OCI-LY7 (cell line): ENCODE measurements at regions not wholly inside any gene's neighbourhood (a gene's known extent, or its start where the extent isn't known, plus 50 kb on each side); places are given as distances from the start of the nearest gene placed in this dataset.

Experiments used
- BruUV-seq: library from RNA; stranded (reverse); fragments of 400-500 nt; replicated peaks from 2 replicates; lab custom pipeline; 2021; lab: Mats Ljungman, UMichigan
- CTCF ChIA-PET: fragments of 300-600 bp; sonication (Branson Sonifier 250); formaldehyde crosslinking; loops from one replicate; lab custom pipeline; 2022; ENCODE audit warnings: antibody characterized with exemption; ENCODE audit not compliant: unreplicated experiment; lab: Charles Lee
- POLR2A ChIA-PET: fragments of 300-600 bp; sonication (Branson Sonifier 250); formaldehyde crosslinking; loops from one replicate; lab custom pipeline; 2022; ENCODE audit warnings: antibody characterized with exemption; lab: Charles Lee
- DNase-seq: peaks from one replicate; pipeline ENCODE4 v3.0.0-alpha.2; 2015; ENCODE audit warnings: low spot score
- H2AFZ ChIP-seq: fragments of 200-600 bp; sonication (generic), shearing (Covaris generic); 2 replicates; pipeline ENCODE4 v1.6.1; 2014; ENCODE audit warnings: mild to moderate bottlenecking, antibody characterized with exemption, low read length, moderate library complexity
- H3K27ac ChIP-seq: fragments of 200-600 bp; sonication (generic); 2 replicates; pipeline ENCODE4 v1.5.1; 2014; ENCODE audit warnings: mixed run types, low read depth, mild to moderate bottlenecking, moderate library complexity, low read length, inconsistent platforms; ENCODE audit not compliant: poor library complexity, severe bottlenecking
- H3K36me3 ChIP-seq: fragments of 200-600 bp; sonication (generic); 2 replicates; pipeline ENCODE4 v1.6.1; 2014; ENCODE audit warnings: mild to moderate bottlenecking, antibody characterized with exemption, low read length, moderate library complexity, mixed read lengths; ENCODE audit not compliant: insufficient read depth
- H3K4me1 ChIP-seq: fragments of 200-600 bp; sonication (generic); 2 replicates; pipeline ENCODE4 v1.5.1; 2014; ENCODE audit warnings: mild to moderate bottlenecking, low read length; ENCODE audit not compliant: insufficient read depth, poor library complexity, severe bottlenecking
- H3K4me2 ChIP-seq: fragments of 200-600 bp; sonication (generic); 2 replicates; pipeline ENCODE4 v1.6.1; 2014; ENCODE audit warnings: mild to moderate bottlenecking, low read length
- H3K4me3 ChIP-seq: fragments of 200-600 bp; sonication (generic); 2 replicates; pipeline ENCODE4 v1.5.1; 2014; ENCODE audit warnings: mild to moderate bottlenecking, low read depth, low read length; ENCODE audit not compliant: poor library complexity, severe bottlenecking
- H3K79me2 ChIP-seq: fragments of 200-600 bp; sonication (generic); 2 replicates; pipeline ENCODE4 v1.6.1; 2016; ENCODE audit warnings: low read depth, mild to moderate bottlenecking, low read length, moderate library complexity, mixed read lengths; ENCODE audit not compliant: insufficient read depth
- H3K9me2 ChIP-seq: fragments of 200-600 bp; sonication (generic); 2 replicates; pipeline ENCODE4 v1.6.1; 2016; ENCODE audit warnings: mild to moderate bottlenecking, low read length, mixed read lengths; ENCODE audit not compliant: insufficient read depth
- H3K9me3 ChIP-seq: fragments of 200-600 bp; sonication (generic); 2 replicates; pipeline ENCODE4 v1.6.1; 2014; ENCODE audit warnings: mild to moderate bottlenecking, mixed run types, low read length, mixed read lengths
- H4K20me1 ChIP-seq: fragments of 200-600 bp; sonication (generic); 2 replicates; pipeline ENCODE4 v1.6.1; 2014; ENCODE audit warnings: mild to moderate bottlenecking, antibody characterized with exemption, low read length, moderate library complexity, mixed read lengths; ENCODE audit not compliant: insufficient read depth
- EZH2phosphoT487 ChIP-seq: fragments of 200-600 bp; sonication (generic); IDR thresholded peaks from 2 replicates; pipeline ENCODE4 v1.6.1; 2018; ENCODE audit warnings: low read depth, borderline replicate concordance, mild to moderate bottlenecking, mixed run types, antibody characterized with exemption, low read length, moderate library complexity, mixed read lengths
- intact Hi-C: fragments of 100-400 bp; cut with micrococcal nuclease; formaldehyde crosslinking; loops from one replicate; pipeline ENCODE4 v1.10.0; 2022; ENCODE audit not compliant: unreplicated experiment
- TF ChIP-seq, protein P1 (sequence below): fragments of 200-600 bp; sonication (generic); conservative IDR thresholded peaks from 2 replicates; pipeline ENCODE4 v1.5.1; 2014; ENCODE audit warnings: mild to moderate bottlenecking, antibody characterized with exemption, low read length, moderate library complexity, mixed read lengths

DNA sequence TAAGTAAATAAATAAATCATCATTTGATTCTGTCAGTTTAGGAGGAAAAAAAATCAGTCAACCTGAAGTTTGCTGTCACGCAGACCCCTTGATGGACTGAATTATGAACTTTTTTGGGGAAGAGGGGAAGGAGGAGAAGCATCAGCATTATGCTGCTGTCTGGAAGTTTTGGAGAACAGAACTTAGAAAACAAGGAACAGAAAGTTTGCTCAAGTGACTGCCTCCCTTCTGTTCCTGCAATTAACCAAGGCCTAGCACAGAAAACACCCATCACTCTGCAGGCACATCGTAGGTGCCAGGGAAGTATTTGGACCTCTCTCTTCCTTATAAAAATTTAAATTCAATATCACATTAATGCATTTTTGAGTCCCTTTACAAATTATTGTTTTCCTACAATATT is 283.8 kb downstream of the VRK1 start:
- H3K9me3 ChIP-seq = no peaks in the 10 kb centered on the region
- H3K9me2 ChIP-seq = no peaks in the 10 kb centered on the region
- CTCF ChIA-PET = no interaction called here

DNA sequence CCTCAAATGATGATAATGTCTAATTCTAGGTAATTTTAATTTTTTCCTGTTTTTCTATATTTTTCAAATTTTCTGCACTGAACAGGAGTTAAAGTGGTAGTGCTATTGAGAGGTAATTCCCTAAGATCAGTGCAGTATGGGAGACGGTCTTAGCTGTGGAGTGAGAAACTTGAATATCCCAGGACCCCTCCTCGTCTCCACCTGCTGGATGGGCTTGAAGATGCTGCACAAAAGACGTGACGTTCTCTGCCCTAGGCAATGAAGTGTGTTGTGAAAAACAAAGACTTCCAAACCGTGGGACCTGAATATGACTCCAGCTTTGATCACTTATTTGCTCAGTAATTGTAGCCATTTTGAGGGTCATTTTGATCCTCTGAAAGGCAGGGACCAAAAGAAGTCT is 298.1 kb downstream of the VRK1 start:
- POLR2A ChIA-PET = interaction anchor here (0.6 kb wide), 1 partner anchor 14 kb away, joined by 3 read pairs; no protein-coding TSS in a partner anchor
- CTCF ChIA-PET = no interaction called here
- H3K36me3 ChIP-seq = no peaks in the 10 kb centered on the region
- TF ChIP-seq EZH2phosphoT487 = no peak
- TF ChIP-seq, protein P1, sequence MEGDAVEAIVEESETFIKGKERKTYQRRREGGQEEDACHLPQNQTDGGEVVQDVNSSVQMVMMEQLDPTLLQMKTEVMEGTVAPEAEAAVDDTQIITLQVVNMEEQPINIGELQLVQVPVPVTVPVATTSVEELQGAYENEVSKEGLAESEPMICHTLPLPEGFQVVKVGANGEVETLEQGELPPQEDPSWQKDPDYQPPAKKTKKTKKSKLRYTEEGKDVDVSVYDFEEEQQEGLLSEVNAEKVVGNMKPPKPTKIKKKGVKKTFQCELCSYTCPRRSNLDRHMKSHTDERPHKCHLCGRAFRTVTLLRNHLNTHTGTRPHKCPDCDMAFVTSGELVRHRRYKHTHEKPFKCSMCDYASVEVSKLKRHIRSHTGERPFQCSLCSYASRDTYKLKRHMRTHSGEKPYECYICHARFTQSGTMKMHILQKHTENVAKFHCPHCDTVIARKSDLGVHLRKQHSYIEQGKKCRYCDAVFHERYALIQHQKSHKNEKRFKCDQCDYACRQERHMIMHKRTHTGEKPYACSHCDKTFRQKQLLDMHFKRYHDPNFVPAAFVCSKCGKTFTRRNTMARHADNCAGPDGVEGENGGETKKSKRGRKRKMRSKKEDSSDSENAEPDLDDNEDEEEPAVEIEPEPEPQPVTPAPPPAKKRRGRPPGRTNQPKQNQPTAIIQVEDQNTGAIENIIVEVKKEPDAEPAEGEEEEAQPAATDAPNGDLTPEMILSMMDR = no peak
- no peak overlapping the region for H3K4me2 ChIP-seq
- H2AFZ ChIP-seq = no peak overlapping the region
- no peak overlapping the region for H3K4me3 ChIP-seq
- BruUV-seq = no TSS peak
- no peaks in the 10 kb centered on the region for H3K9me3 ChIP-seq
- H3K27ac ChIP-seq = no peak overlapping the region
- no peak for DNase-seq
- intact Hi-C loops = no loop called here
- H3K9me2 ChIP-seq = no peaks in the 10 kb centered on the region
- no peaks in the 10 kb centered on the region for H3K4me1 ChIP-seq
- H4K20me1 ChIP-seq = no peaks in the 10 kb centered on the region
- no peaks in the 10 kb centered on the region for H3K79me2 ChIP-seq

More for the DNA sequence above, 283.8 kb downstream of the VRK1 start:
- no peaks in the 10 kb centered on the region for H4K20me1 ChIP-seq
- no peaks in the 10 kb centered on the region for H3K36me3 ChIP-seq
- no peak overlapping the region for H3K4me2 ChIP-seq
- H3K4me1 ChIP-seq = no peaks in the 10 kb centered on the region
- TF ChIP-seq, protein P1 = no peak
- TF ChIP-seq EZH2phosphoT487 = no peak
- intact Hi-C loops = no loop called here
- H3K79me2 ChIP-seq = no peaks in the 10 kb centered on the region
- BruUV-seq = no TSS peak
- no peak overlapping the region for H3K27ac ChIP-seq
- no peak for DNase-seq
- no peak overlapping the region for H2AFZ ChIP-seq
- H3K4me3 ChIP-seq = no peak overlapping the region
- POLR2A ChIA-PET = no interaction called here

DNA sequence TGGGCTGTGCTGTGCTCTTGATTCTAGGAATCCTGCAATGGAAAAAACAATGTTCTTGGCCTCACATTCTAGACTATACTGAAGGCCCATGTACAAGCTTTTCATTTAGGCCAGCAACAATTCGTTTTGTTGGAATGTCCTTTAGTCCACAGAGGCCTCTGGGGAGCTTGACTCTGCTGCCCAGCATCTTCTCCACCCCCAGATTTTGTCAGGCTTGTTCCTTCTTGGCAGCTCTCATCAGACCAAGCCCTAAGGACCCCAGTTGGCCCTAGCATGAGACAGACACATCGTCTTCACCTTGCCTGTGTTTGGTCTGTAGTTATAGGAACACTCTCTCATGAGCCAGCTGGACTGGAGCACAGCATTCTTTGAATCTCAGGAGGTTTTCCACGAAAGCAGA is 300.1 kb downstream of the VRK1 start:
- H3K9me3 ChIP-seq = no peaks in the 10 kb centered on the region
- intact Hi-C loops = no loop called here
- no peak for DNase-seq
- H3K9me2 ChIP-seq = no peaks in the 10 kb centered on the region
- H3K4me2 ChIP-seq = no peak overlapping the region
- POLR2A ChIA-PET = interaction anchor here (1.2 kb wide), 1 partner anchor 47 kb away, joined by 3 read pairs; no protein-coding TSS in a partner anchor
- TF ChIP-seq EZH2phosphoT487 = no peak
- TF ChIP-seq, protein P1 = no peak
- H3K4me3 ChIP-seq = no peak overlapping the region
- no peaks in the 10 kb centered on the region for H4K20me1 ChIP-seq
- CTCF ChIA-PET = no interaction called here
- H3K79me2 ChIP-seq = no peaks in the 10 kb centered on the region
- no TSS peak for BruUV-seq
- no peaks in the 10 kb centered on the region for H3K36me3 ChIP-seq
- H3K4me1 ChIP-seq = no peaks in the 10 kb centered on the region
- H3K27ac ChIP-seq = no peak overlapping the region
- H2AFZ ChIP-seq = no peak overlapping the region
